GM06990 (cell line): ENCODE measurements at regions not wholly inside any gene's neighbourhood (a gene's known extent, or its start where the extent isn't known, plus 50 kb on each side); places are given as distances from the start of the nearest gene placed in this dataset.

Experiments used
- DNase-seq: peaks from one replicate; pipeline ENCODE4 v3.0.0-alpha.2; 2011; ENCODE audit not compliant: insufficient read length; ENCODE audit errors: extremely low read depth
- H3K27me3 ChIP-seq: replicated peaks from 2 replicates; pipeline ENCODE4 v1.6.0; 2011; ENCODE audit warnings: low read length; ENCODE audit not compliant: control insufficient read depth, insufficient read depth
- H3K36me3 ChIP-seq: 2 replicates; pipeline ENCODE4 v1.5.1; 2011; ENCODE audit warnings: low read length; ENCODE audit not compliant: control insufficient read depth, insufficient read depth
- H3K4me3 ChIP-seq: replicated peaks from 2 replicates; pipeline ENCODE4 v1.5.1; 2011; ENCODE audit warnings: low read depth, mild to moderate bottlenecking, control low read depth, low read length
- CTCF ChIP-seq: IDR thresholded peaks from 2 replicates; pipeline ENCODE4 v1.5.1; 2011; ENCODE audit warnings: low read length, control low read depth, mild to moderate bottlenecking, inconsistent platforms; ENCODE audit not compliant: insufficient read depth, poor library complexity, severe bottlenecking

GRCh38 chr1:214193691-214194090, 87.3 kb upstream of the SMYD2 start:
- Histone ChIP-seq H3K36me3 (no peaks in the 10 kb centered on the region), H3K4me3 (no peak overlapping the region), H3K27me3 (no peaks in the 10 kb centered on the region; the same call in 1 of the 2 replicates)
- DNase-seq, result no peak
- TF ChIP-seq CTCF, result no peak

GRCh38 chr1:214198571-214198970, 82.4 kb upstream of the SMYD2 start:
- H3K27me3 ChIP-seq, result no peaks in the 10 kb centered on the region; the same call in 1 of the 2 replicates
- DNase-seq, result no peak
- no peak for TF ChIP-seq CTCF
- H3K36me3 ChIP-seq, result no peaks in the 10 kb centered on the region
- no peak overlapping the region for H3K4me3 ChIP-seq

- no peak for DNase-seq
- no peaks in the 10 kb centered on the region for H3K36me3 ChIP-seq
- TF ChIP-seq CTCF, result no peak
- no peak overlapping the region for H3K4me3 ChIP-seq
- H3K27me3 ChIP-seq, result no peaks in the 10 kb centered on the region; the same call in 1 of the 2 replicates
These were observed 81.4 kb upstream of the SMYD2 start for GRCh38 chr1:214199585-214199984.

- H3K36me3 ChIP-seq, result no peaks in the 10 kb centered on the region
- TF ChIP-seq CTCF, result no peak
- H3K4me3 ChIP-seq, result no peak overlapping the region
- no peaks in the 10 kb centered on the region for H3K27me3 ChIP-seq
- DNase-seq, result no peak
These were observed 78.0 kb upstream of the SMYD2 start for GRCh38 chr1:214202992-214203391.

GRCh38 chr1:214205053-214205452, 75.9 kb upstream of the SMYD2 start:
- no peak for TF ChIP-seq CTCF
- no peak overlapping the region for H3K4me3 ChIP-seq
- DNase-seq, result no peak
- H3K27me3 ChIP-seq, result no peaks in the 10 kb centered on the region
- H3K36me3 ChIP-seq, result no peaks in the 10 kb centered on the region

- no peaks in the 10 kb centered on the region for H3K36me3 ChIP-seq
- TF ChIP-seq CTCF, result no peak
- no peak overlapping the region for H3K4me3 ChIP-seq
- DNase-seq, result no peak
- H3K27me3 ChIP-seq, result no peaks in the 10 kb centered on the region
These were observed 72.5 kb upstream of the SMYD2 start for GRCh38 chr1:214208460-214208859.
